ENCODE measurements at regions not wholly inside any gene's neighbourhood (a gene's known extent, or its start where the extent isn't known, plus 50 kb on each side); places are given as distances from the start of the nearest gene placed in this dataset.
A peak's percentile ranks its signal among the peaks of the same experiment; 100 is the strongest.

- DNase-seq: no peak
These were observed 75.5 kb upstream of the IRX6 start for GRCh38 chr16:55248494-55248893.

GRCh38 chr16:55249361-55249760, 74.6 kb upstream of the IRX6 start:
- DNase-seq: no peak

GRCh38 chr16:55249936-55250335, 74.1 kb upstream of the IRX6 start:
- DNase-seq: no peak

GRCh38 chr16:55250701-55251100, 73.3 kb upstream of the IRX6 start:
- no peak for DNase-seq

GRCh38 chr16:55251151-55251550, 72.9 kb upstream of the IRX6 start:
- DNase-seq: no peak

GRCh38 chr16:55252577-55252976, 71.4 kb upstream of the IRX6 start:
- DNase-seq: no peak

- DNase-seq: no peak
These were observed 70.0 kb upstream of the IRX6 start for GRCh38 chr16:55253987-55254386.

- no peak for DNase-seq
These were observed 68.2 kb upstream of the IRX6 start for GRCh38 chr16:55255733-55256282.

- no peak for DNase-seq
These were observed 67.5 kb upstream of the IRX6 start for GRCh38 chr16:55256412-55257016.

- no peak for DNase-seq
These were observed 65.9 kb upstream of the IRX6 start for GRCh38 chr16:55257966-55258613.

- DNase-seq: no peak
These were observed 62.7 kb upstream of the IRX6 start for GRCh38 chr16:55261301-55261700.

GRCh38 chr16:55263271-55264250, 60.4 kb upstream of the IRX6 start:
- no peak for DNase-seq

GRCh38 chr16:55264949-55265348, 59.1 kb upstream of the IRX6 start:
- DNase-seq: peak; percentile 1

- DNase-seq: no peak
These were observed 58.1 kb upstream of the IRX6 start for GRCh38 chr16:55265926-55266325.

- DNase-seq: no peak
These were observed 52.0 kb upstream of the IRX6 start for GRCh38 chr16:55271945-55272513.

GRCh38 chr16:55272744-55273143, 51.3 kb upstream of the IRX6 start:
- DNase-seq: no peak

GRCh38 chr16:55273356-55273755, 50.6 kb upstream of the IRX6 start:
- DNase-seq: no peak

- DNase-seq: no peak
These were observed 50.0 kb upstream of the IRX6 start for GRCh38 chr16:55273959-55274358.

Data from NCI-H2171 treated with DMSO at 0.1 percent for 48 hours (cell line).